ENCODE measurements at regions not wholly inside any gene's neighbourhood (a gene's known extent, or its start where the extent isn't known, plus 50 kb on each side); places are given as distances from the start of the nearest gene placed in this dataset.
A peak's percentile ranks its signal among the peaks of the same experiment; 100 is the strongest.

DNA sequence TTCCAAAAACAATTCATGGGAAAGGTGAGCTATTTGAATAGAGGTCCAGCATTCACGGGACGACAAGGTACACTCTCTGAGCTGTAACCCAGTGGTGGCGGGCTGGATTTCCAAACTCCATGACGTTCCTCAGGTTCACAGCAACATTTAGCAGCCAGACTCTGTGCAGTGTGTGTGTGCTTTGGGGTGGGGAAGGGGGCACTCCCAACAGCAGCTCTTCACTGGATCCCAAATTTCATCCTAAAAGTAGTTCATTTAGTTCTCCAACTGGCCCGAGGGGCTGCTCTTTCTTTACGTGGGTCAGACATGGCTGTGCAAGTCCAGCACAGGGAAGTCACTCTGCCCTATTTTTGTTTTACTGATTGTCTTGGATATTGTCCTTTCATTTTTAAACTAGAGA lies 98.0 kb upstream of the IRX2 start:
- H3K27ac Mint-ChIP-seq, result no peak overlapping the region
- H3K4me3 Mint-ChIP-seq (ENCODE audit: low read depth), result no peak overlapping the region
- H3K4me1 Mint-ChIP-seq (ENCODE audit: low read depth), result peaks cover 12% of the 10 kb centered on the region
- no peaks in the 10 kb centered on the region for H3K36me3 Mint-ChIP-seq (ENCODE audit: insufficient read depth)
- TF ChIP-seq, protein P1, sequence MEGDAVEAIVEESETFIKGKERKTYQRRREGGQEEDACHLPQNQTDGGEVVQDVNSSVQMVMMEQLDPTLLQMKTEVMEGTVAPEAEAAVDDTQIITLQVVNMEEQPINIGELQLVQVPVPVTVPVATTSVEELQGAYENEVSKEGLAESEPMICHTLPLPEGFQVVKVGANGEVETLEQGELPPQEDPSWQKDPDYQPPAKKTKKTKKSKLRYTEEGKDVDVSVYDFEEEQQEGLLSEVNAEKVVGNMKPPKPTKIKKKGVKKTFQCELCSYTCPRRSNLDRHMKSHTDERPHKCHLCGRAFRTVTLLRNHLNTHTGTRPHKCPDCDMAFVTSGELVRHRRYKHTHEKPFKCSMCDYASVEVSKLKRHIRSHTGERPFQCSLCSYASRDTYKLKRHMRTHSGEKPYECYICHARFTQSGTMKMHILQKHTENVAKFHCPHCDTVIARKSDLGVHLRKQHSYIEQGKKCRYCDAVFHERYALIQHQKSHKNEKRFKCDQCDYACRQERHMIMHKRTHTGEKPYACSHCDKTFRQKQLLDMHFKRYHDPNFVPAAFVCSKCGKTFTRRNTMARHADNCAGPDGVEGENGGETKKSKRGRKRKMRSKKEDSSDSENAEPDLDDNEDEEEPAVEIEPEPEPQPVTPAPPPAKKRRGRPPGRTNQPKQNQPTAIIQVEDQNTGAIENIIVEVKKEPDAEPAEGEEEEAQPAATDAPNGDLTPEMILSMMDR (IDR thresholded peaks at IDR 0.05; ENCODE audit: unreplicated experiment), result no peak
- DNase-seq (ENCODE audit: low spot score, unreplicated experiment), result no peak
- peaks cover 61% of the 10 kb centered on the region for H3K27me3 Mint-ChIP-seq
- H3K9me3 Mint-ChIP-seq (ENCODE audit: low read depth), result no peaks in the 10 kb centered on the region

- DNase-seq (ENCODE audit: low spot score, unreplicated experiment), result no peak
- H3K27ac Mint-ChIP-seq, result no peak overlapping the region
- no peaks in the 10 kb centered on the region for H3K36me3 Mint-ChIP-seq (ENCODE audit: insufficient read depth)
- no peak overlapping the region for H3K4me3 Mint-ChIP-seq (ENCODE audit: low read depth)
- H3K27me3 Mint-ChIP-seq, result peaks cover 64% of the 10 kb centered on the region
- no peaks in the 10 kb centered on the region for H3K9me3 Mint-ChIP-seq (ENCODE audit: low read depth)
- TF ChIP-seq, protein P1 (IDR thresholded peaks at IDR 0.05; ENCODE audit: unreplicated experiment), result peak; percentile 34
- H3K4me1 Mint-ChIP-seq (ENCODE audit: low read depth), result peaks cover 12% of the 10 kb centered on the region
These were observed 97.1 kb upstream of the IRX2 start for GRCh38 chr5:2848619-2849018.

DNA sequence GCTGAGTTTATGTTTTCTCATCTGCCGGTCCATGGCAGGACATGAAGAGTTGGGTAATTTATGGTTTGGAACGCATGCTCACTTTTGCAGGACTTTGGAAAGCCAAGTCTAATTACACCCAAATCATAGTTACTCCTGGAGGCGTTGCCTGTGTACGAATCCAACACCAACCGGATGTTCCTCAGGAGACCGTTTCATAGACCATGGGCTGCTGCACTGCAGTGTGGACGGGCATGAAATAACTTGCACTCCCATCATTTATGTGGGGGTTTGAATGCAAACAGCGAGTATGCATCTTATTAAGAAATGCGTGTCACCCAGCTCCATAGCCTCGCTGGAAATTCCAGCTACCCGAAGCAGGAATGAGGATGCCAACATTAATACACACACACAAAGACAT lies 96.1 kb upstream of the IRX2 start:
- TF ChIP-seq, protein P1 (IDR thresholded peaks at IDR 0.05; ENCODE audit: unreplicated experiment), result no peak
- H3K4me1 Mint-ChIP-seq (ENCODE audit: low read depth), result peaks cover 12% of the 10 kb centered on the region
- no peak overlapping the region for H3K27ac Mint-ChIP-seq
- H3K9me3 Mint-ChIP-seq (ENCODE audit: low read depth), result no peaks in the 10 kb centered on the region
- DNase-seq (ENCODE audit: low spot score, unreplicated experiment), result no peak
- no peak overlapping the region for H3K4me3 Mint-ChIP-seq (ENCODE audit: low read depth)
- no peaks in the 10 kb centered on the region for H3K36me3 Mint-ChIP-seq (ENCODE audit: insufficient read depth)
- H3K27me3 Mint-ChIP-seq, result peaks cover 63% of the 10 kb centered on the region

DNA sequence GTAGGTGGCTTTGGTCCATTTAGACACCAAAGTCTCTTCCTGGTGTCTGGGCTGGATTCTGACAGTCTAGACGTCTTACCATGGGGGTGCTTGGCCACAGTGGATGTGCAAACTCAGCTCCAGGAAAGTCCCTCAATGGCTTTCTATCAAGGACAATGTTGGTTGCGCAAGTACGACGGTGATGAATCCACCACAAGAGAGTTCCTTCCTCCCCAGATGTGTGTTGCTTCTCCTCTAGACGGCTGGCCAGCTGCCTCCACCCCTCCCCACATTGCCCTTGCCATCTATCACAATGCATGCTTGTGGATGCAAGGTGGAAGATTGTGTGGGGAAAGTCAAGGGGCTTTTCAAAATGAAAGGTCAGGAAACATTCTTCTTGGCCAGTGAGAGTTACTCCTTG lies 89.7 kb upstream of the IRX2 start:
- Mint-ChIP-seq H3K36me3 (ENCODE audit: insufficient read depth) (no peaks in the 10 kb centered on the region), H3K27me3 (peaks cover 72% of the 10 kb centered on the region)

GRCh38 chr5:2840372-2840915 lies 89.0 kb upstream of the IRX2 start:
- H3K4me1 Mint-ChIP-seq (ENCODE audit: low read depth), result no peaks in the 10 kb centered on the region
- no peaks in the 10 kb centered on the region for H3K36me3 Mint-ChIP-seq (ENCODE audit: insufficient read depth)
- no peak overlapping the region for H3K4me3 Mint-ChIP-seq (ENCODE audit: low read depth)
- no peak for DNase-seq (ENCODE audit: low spot score, unreplicated experiment)
- peaks cover 75% of the 10 kb centered on the region for H3K27me3 Mint-ChIP-seq
- H3K9me3 Mint-ChIP-seq (ENCODE audit: low read depth), result no peaks in the 10 kb centered on the region
- no peak overlapping the region for H3K27ac Mint-ChIP-seq
- TF ChIP-seq, protein P1 (IDR thresholded peaks at IDR 0.05; ENCODE audit: unreplicated experiment), result no peak

More for the DNA sequence above, 89.7 kb upstream of the IRX2 start:
- no peaks in the 10 kb centered on the region for H3K9me3 Mint-ChIP-seq (ENCODE audit: low read depth)
- H3K4me1 Mint-ChIP-seq (ENCODE audit: low read depth), result no peaks in the 10 kb centered on the region
- no peak for DNase-seq (ENCODE audit: low spot score, unreplicated experiment)
- H3K4me3 Mint-ChIP-seq (ENCODE audit: low read depth), result no peak overlapping the region
- no peak overlapping the region for H3K27ac Mint-ChIP-seq
- TF ChIP-seq, protein P1 (IDR thresholded peaks at IDR 0.05; ENCODE audit: unreplicated experiment), result no peak
